ENCODE measurements at regions not wholly inside any gene's neighbourhood (a gene's known extent, or its start where the extent isn't known, plus 50 kb on each side); places are given as distances from the start of the nearest gene placed in this dataset.
A peak's percentile ranks its signal among the peaks of the same experiment; 100 is the strongest.

GRCh38 chr4:81860111-81860510 is 388.4 kb upstream of the RASGEF1B start:
- DNase-seq, result no peak

DNA sequence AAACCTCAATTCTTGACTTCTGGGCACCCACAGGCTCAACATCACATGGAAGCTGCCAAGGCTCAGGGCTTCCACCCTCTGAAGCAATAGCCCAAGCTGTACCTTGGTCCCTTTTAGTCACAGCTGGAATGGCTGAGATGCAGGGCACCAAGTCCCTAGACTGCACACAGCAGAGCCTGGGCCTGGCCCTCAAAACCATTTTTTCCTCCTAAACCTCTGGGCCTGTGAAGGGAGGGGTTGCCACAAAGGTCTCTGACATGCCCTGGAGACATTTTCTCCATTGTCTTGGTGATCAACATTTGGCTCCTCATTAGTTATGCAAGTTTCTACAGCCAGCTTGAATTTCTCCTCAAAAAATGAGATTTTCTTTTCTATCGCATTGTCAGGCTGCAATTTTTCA is 382.7 kb upstream of the RASGEF1B start:
- no peak for DNase-seq

DNA sequence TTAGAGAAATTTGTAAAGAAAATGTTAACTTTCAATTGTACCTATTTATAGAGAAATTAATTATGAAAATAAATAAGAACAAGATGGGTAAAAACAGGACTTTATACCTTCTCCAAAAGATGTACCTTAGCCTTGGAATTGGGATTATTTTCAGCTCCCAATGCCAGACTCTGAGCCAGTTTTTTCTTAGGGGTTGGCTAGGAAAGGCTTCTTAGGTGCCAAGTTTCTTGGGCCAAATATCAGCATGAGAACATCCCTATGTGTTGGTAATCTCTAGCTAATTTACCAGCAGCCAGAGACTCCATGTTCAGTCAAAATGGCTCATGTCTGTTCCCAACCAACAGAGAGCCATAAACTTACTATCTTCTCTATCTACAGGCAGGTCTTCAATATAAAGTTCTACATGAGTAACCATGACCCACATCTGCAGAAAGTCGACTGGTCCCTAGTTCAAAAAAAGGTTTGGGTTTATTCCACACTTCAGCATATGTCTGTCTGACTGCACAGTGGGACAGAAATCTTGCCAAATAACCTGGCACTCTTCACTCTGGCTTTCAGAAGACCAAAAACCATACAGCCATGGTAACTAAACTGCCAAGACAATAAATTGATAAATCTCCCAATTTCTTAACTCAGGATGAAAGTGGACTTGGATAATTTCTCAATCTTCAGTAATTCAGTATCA is 380.5 kb upstream of the RASGEF1B start:
- peak; percentile 83 to 84 for DNase-seq

- no peak for DNase-seq
Observed at GRCh38 chr4:81850701-81851100, 379.0 kb upstream of the RASGEF1B start.

DNA sequence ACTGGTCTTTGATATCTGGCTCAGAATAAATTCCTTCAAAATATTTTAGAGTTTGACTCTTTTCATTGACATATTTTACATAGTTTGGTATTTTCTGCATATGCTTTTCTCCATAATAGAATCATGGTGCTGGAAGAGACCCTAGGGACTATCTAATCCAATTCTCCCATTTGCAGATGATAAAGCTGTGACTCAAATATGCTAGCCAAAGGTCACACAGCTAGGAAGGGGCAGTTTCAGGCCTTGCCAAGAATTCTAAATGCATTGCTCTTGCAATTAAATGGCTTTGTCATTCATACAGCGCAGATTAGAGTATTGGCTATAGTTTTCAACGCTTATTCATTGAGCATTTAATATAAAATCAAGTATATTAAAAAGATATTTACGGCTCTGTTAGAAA is 374.1 kb upstream of the RASGEF1B start:
- DNase-seq, result no peak

GRCh38 chr4:81845273-81845672 is 373.6 kb upstream of the RASGEF1B start:
- DNase-seq, result no peak

GRCh38 chr4:81844717-81845116 is 373.0 kb upstream of the RASGEF1B start:
- DNase-seq, result peak; percentile 36 to 73

DNA sequence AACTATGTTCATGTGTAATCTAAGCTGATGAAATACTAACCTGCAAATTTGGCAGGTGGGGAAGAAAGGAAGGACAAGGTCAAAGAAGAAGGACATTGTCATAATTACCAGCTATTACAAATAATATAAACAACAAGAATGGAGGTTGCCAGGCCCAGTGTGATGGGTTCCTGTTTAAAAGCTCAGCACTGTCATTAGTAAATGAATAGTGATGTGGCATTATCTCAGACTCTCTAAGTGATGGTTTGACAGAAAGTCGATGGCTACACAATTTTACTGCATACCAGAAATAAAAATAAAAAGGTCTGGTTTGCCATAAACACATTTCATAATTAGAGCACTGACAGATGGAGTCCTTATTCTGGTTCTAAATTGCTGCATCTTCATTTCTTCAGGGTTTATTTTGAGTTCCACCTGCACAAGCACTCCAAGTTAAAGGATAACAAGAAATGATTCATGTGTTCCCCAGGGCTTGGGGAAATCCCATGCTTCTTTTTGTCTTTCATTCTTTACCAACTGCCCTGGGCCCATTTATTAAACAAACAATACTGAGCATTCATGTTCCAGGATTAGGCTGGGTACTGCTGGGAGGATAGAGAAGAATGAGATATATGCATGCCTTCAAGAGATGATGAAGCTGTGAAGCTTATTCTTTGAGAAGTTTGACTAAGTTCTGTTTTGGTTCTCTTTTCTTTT is 367.8 kb upstream of the RASGEF1B start:
- DNase-seq, result no peak

DNA sequence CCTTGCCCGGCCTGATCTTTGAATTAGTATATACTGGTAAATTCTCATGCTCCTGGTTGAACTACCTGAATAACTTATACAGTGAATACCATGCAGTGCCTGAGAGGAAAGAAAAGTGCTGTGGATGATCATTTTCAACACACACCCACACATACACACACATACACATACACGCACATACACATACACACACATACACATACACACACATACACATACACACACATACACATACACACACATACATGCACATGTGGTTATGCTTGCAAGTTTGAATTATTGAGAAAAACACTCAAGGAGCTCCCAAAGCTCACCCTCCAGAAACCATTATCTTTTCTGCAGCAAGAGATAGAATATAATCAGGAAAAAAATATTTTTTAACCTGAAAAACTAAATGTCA is 366.9 kb upstream of the RASGEF1B start:
- no peak for DNase-seq

DNA sequence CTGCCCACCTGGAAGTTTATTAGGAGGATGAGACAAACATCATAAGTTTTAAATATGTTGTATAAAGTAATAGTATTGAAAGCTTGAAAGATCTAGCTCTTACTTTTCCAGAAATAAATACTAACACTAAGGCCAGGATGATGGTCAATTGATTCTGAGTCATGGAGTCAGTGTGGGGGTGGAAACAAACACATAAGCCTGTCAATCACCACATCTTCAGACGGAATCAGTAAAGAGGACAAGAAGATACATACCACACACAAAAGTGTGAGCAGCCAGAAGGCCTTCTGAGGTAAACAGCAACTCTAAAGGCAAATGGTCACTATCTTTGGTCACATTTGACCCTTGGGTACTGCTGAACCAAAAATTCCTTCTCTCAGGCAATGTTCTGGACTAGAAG is 365.0 kb upstream of the RASGEF1B start:
- no peak for DNase-seq

DNA sequence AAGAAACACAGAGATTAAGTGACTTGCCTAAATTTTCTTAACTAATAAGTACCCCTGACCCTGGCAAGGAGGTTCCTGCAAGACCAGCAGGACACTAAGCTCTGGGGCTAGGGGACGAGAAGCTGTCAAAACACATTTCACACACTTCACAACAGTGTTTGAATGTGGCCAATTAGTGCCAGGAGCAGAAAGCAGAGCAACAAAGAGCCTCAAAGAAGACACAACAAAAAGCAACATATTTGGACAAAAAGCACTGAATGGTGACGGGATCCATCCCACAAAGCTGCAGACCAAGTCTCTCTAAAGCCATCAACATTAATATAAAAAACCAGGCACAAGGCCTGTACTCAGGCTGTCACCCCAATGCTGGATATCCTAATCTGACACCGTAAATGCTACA is 361.9 kb upstream of the RASGEF1B start:
- no peak for DNase-seq

GRCh38 chr4:81828991-81829390 is 357.3 kb upstream of the RASGEF1B start:
- peak in 1 of 2 experiments; percentile 13 for DNase-seq

DNA sequence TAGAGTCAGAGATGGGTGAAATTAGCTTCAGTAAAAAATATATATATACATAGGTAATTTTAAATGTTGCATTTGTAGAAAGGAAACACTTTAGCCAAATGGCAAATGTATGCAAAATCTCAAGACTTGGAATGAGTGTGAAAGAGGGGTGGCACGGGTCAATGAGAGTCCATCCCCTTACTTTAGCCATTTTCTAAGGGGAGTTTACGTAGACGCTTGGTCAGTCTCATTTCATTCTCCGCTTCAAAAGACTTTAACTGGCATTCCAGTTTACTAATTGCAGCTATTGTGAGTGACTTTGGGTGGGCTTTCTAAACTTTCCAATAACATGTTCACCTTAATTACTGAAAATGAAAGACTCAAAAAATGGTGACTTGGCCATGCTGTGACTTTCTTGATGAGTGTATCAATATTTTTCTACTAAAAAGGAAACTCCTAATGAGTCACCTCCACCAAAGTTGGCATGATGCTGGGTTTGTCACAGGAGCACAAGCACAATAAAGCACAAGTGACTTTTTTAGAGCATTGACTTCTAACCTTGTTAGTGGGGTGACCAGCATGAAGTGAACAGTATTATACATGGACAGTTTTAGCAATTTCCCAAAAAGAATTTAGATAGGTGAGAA is 356.0 kb upstream of the RASGEF1B start:
- no peak for DNase-seq

GRCh38 chr4:81826817-81827424 is 355.2 kb upstream of the RASGEF1B start:
- no peak for DNase-seq

- no peak for DNase-seq
Observed at GRCh38 chr4:81826335-81826734, 354.6 kb upstream of the RASGEF1B start.

GRCh38 chr4:81818385-81818920 is 346.7 kb upstream of the RASGEF1B start:
- DNase-seq, result no peak

GRCh38 chr4:81816031-81816761 is 344.5 kb upstream of the RASGEF1B start:
- DNase-seq, result no peak

GRCh38 chr4:81814987-81815541 is 343.4 kb upstream of the RASGEF1B start:
- peak in 1 of 2 experiments; percentile 8 for DNase-seq

GRCh38 chr4:81811562-81812293 is 340.0 kb upstream of the RASGEF1B start:
- DNase-seq, result no peak

DNA sequence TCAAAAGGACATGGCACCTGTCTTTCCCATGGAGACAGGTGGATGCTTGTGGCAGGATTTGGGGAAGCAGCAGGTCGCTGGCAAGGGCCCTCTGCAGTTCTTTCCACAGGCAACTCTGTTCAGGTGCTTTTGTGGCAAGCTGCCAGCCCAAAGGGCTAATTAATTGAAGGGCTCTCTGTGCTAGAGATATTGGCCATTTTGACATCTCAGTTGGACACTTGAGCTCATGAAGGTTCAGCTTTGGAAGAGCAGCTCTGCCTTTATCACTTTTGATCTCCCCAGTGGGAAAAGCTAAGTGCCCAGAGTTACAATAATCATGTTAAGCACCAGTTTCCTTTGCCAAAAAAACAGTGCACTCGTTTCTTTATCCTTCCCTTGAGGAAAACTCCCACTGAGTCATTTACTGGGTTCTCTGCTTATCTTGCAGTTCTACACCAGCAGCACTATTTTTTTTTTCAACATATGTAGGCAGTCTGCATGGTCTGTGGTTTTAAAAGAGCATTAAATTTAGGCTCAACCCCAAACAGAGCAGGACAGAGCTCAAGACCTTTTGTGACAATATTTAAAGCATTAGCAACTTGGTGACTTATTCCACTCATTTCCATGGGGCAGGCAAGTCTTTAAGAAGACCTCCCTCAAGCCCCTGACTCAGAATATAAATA is 336.4 kb upstream of the RASGEF1B start:
- DNase-seq, result no peak

DNA sequence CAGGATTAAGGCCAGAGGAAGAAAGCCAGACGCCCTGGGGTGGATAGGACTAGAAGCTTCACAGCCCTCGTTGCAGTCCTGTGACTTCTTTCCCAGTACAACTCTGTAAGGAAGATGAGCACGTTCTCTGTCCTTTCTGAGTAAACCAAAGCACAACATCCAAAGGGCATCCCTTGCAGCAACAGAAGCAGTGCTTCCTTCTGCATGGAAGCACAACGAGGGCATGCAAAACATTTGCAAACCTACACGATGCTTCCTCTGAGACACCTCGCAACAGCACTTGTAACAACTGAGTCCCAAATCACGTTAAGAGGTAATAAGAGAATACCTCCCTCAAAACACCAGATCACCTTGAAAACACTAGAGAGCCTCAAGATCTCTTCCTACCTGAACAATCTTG is 335.7 kb upstream of the RASGEF1B start:
- DNase-seq, result no peak

Data from NCI-H446 (cell line).